ENCODE measurements at regions not wholly inside any gene's neighbourhood (a gene's known extent, or its start where the extent isn't known, plus 50 kb on each side); places are given as distances from the start of the nearest gene placed in this dataset.

DNA sequence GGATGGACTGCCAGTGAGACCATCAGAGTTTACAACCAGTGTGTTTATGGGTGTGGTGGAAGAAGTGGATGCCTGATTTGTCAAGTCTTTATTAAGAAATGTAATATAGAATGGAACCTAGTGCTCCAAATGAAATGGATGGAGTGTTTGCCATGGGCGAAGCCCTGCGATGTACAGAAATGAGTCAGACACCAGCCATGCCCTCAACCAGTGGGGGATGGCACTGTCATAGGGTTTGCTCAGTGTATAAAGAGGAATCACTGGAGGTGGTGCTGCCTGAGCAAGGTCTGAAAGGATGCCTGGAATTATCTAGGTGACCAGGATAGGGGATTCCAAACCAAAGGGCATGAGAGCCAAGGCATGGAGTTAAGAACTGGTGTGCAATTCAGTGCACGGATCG is 120.9 kb upstream of the MTNR1B start:
- no peak for ATAC-seq (ENCODE audit: low FRiP score in 2 of 2)
- no peak for DNase-seq
- no peaks in the 10 kb centered on the region for H3K9me3 ChIP-seq
- TF ChIP-seq POLR2AphosphoS5 (IDR thresholded peaks at IDR 0.05) = no peak
- TF ChIP-seq, protein P1, sequence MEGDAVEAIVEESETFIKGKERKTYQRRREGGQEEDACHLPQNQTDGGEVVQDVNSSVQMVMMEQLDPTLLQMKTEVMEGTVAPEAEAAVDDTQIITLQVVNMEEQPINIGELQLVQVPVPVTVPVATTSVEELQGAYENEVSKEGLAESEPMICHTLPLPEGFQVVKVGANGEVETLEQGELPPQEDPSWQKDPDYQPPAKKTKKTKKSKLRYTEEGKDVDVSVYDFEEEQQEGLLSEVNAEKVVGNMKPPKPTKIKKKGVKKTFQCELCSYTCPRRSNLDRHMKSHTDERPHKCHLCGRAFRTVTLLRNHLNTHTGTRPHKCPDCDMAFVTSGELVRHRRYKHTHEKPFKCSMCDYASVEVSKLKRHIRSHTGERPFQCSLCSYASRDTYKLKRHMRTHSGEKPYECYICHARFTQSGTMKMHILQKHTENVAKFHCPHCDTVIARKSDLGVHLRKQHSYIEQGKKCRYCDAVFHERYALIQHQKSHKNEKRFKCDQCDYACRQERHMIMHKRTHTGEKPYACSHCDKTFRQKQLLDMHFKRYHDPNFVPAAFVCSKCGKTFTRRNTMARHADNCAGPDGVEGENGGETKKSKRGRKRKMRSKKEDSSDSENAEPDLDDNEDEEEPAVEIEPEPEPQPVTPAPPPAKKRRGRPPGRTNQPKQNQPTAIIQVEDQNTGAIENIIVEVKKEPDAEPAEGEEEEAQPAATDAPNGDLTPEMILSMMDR (IDR thresholded peaks at IDR 0.05) = no peak
- TF ChIP-seq EP300 (IDR thresholded peaks at IDR 0.05) = no peak
- TF ChIP-seq POLR2A (IDR thresholded peaks at IDR 0.05) = no peak
- 92 to 95% methylated on average over 4 of the region's 4 CpGs for WGBS, 2 donors
- H3K4me3 ChIP-seq = no peak overlapping the region
- no peaks in the 10 kb centered on the region for H3K4me1 ChIP-seq
- no peaks in the 10 kb centered on the region for H3K36me3 ChIP-seq
- H3K27ac ChIP-seq = no peak overlapping the region
- no peaks in the 10 kb centered on the region for H3K27me3 ChIP-seq

DNA sequence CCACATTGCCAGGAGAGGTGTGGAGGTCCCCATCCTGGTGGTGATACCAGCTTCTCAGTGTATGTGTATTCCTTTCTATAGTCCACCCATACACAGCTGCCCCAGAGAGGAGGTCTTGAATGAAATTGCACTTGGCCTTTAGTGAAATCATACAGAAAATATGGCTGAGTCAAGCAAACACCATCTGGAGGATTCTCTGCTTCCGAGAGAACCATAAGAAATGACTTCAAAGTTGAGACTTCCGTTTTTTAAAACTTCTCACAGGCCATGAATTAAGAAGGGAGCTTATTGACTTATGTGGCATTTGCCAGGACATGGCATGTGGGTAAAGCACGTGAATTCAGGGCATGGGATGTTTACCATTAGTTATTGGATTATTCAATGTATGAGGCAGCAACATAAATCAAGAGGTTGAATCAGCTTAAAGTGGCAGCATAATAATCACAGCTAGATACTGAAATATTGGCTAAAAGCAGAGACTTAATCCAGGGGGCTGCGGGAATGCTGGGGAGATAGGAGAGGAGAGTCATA is 119.1 kb upstream of the MTNR1B start:
- H3K36me3 ChIP-seq = no peaks in the 10 kb centered on the region
- H3K4me3 ChIP-seq = no peak overlapping the region
- H3K4me1 ChIP-seq = no peaks in the 10 kb centered on the region
- no peaks in the 10 kb centered on the region for H3K27me3 ChIP-seq
- ATAC-seq (ENCODE audit: low FRiP score in 2 of 2) (no peak), DNase-seq (no peak)
- no peaks in the 10 kb centered on the region for H3K9me3 ChIP-seq
- H3K27ac ChIP-seq = no peak overlapping the region
- WGBS, 2 donors = 73 to 89% methylated on average over 4 of the region's 4 CpGs
- TF ChIP-seq EP300 (IDR thresholded peaks at IDR 0.05) (no peak), POLR2AphosphoS5 (IDR thresholded peaks at IDR 0.05) (no peak), POLR2A (IDR thresholded peaks at IDR 0.05) (no peak)
- TF ChIP-seq, protein P1 (IDR thresholded peaks at IDR 0.05) = no peak

DNA sequence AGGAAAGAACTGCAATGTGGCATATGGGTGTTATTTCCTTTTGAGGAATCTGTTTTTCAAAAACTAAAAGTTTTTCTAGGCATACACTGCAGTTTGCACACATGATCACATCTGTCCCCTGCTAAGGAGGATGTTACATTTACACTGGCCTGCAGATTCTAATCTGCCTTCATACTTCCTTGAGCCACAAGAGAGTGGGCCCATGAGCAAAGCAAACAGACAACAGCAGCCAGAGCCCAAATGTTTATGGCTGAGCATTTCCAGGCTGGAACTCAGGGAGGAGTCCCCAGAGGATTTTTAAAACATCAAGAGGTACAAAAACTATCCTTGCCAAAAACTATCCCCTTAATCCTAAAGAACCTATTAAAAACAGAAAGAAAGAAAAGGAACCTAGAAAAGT is 117.2 kb upstream of the MTNR1B start:
- Histone ChIP-seq H3K36me3 (no peaks in the 10 kb centered on the region), H3K4me1 (no peaks in the 10 kb centered on the region), H3K9me3 (no peaks in the 10 kb centered on the region), H3K27me3 (no peaks in the 10 kb centered on the region), H3K4me3 (no peak overlapping the region), H3K27ac (no peak overlapping the region)
- no peak for DNase-seq
- no peak for ATAC-seq (ENCODE audit: low FRiP score in 2 of 2)
- TF ChIP-seq POLR2A (IDR thresholded peaks at IDR 0.05) = no peak
- TF ChIP-seq EP300 (IDR thresholded peaks at IDR 0.05) = no peak

DNA sequence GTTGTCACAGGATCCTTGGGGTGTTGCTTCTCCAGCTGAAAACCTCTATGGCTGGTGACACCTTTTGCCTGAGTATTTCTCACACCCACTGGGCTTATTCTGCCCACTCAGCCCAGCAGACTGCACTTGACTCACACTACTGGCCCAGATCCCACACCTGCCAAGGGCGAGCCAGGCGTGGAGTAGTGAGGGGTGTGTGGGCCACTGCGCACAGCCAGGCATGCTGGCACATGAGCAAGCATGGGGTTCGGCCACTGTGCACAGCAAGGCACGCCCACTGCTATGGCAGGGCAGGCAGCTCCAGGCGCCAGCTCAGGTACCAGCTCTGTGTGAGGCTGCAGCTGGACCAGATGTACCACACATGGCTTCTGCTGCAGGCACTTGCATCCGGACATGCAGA is 116.5 kb upstream of the MTNR1B start:
- Histone ChIP-seq H3K27ac (no peak overlapping the region), H3K9me3 (no peaks in the 10 kb centered on the region), H3K4me1 (no peaks in the 10 kb centered on the region), H3K36me3 (no peaks in the 10 kb centered on the region), H3K4me3 (no peak overlapping the region), H3K27me3 (no peaks in the 10 kb centered on the region)
- TF ChIP-seq EP300 (IDR thresholded peaks at IDR 0.05) (no peak), POLR2AphosphoS5 (IDR thresholded peaks at IDR 0.05) (no peak), POLR2A (IDR thresholded peaks at IDR 0.05) (no peak)
- TF ChIP-seq, protein P1 (IDR thresholded peaks at IDR 0.05) = no peak
- ATAC-seq (ENCODE audit: low FRiP score in 2 of 2) = peak in 1 of 2 donors; percentile 65
- peak in 1 of 2 donors; percentile 52 for DNase-seq
- 71 to 86% methylated on average over 4 to 7 of the region's 7 CpGs for WGBS, 2 donors

DNA sequence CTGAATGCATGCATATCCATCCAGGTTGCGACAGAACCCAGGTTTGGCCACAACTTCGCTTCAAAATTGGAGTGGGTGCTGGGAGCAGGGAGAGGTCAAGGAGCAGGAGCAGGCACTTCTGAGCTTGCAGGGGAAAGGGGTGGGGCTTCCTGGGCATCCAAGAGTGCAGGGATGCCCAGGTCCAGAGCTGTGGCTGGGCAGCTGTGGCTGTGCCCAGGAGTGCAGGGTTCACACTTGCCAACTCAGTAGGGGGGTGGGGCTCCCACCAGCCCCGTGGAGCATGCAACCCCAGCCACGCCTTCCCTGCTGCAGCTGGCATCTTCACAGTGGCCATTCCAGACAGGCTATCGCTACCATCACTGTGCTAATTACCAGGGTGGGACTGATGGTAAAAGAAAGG is 115.3 kb upstream of the MTNR1B start:
- H3K4me1 ChIP-seq = no peaks in the 10 kb centered on the region
- DNase-seq (peak in 1 of 2 donors; percentile 43), ATAC-seq (ENCODE audit: low FRiP score in 2 of 2) (no peak)
- H3K36me3 ChIP-seq = no peaks in the 10 kb centered on the region
- TF ChIP-seq EP300 (IDR thresholded peaks at IDR 0.05) = no peak
- no peak for TF ChIP-seq POLR2AphosphoS5 (IDR thresholded peaks at IDR 0.05)
- TF ChIP-seq POLR2A (IDR thresholded peaks at IDR 0.05) = no peak
- TF ChIP-seq, protein P1 (IDR thresholded peaks at IDR 0.05) = no peak
- H3K27me3 ChIP-seq = no peaks in the 10 kb centered on the region
- 70 to 88% methylated on average over 4 to 5 of the region's 5 CpGs for WGBS, 2 donors
- H3K9me3 ChIP-seq = no peaks in the 10 kb centered on the region
- H3K27ac ChIP-seq = no peak overlapping the region
- H3K4me3 ChIP-seq = no peak overlapping the region

All from upper lobe of left lung (tissue), 6 donors.